AG08396 (cell line): ENCODE measurements at regions not wholly inside any gene's neighbourhood (a gene's known extent, or its start where the extent isn't known, plus 50 kb on each side); places are given as distances from the start of the nearest gene placed in this dataset.
"Not testable (repeated sequence)": the region's sequence is repeated elsewhere in the genome, so short reads cannot be mapped to it uniquely, and the experiment has no call there.

Source experiments
- DNase-seq: peaks from one replicate; pipeline ENCODE4 v3.0.0; 2012; ENCODE audit warnings: low spot score, mixed read lengths

DNA sequence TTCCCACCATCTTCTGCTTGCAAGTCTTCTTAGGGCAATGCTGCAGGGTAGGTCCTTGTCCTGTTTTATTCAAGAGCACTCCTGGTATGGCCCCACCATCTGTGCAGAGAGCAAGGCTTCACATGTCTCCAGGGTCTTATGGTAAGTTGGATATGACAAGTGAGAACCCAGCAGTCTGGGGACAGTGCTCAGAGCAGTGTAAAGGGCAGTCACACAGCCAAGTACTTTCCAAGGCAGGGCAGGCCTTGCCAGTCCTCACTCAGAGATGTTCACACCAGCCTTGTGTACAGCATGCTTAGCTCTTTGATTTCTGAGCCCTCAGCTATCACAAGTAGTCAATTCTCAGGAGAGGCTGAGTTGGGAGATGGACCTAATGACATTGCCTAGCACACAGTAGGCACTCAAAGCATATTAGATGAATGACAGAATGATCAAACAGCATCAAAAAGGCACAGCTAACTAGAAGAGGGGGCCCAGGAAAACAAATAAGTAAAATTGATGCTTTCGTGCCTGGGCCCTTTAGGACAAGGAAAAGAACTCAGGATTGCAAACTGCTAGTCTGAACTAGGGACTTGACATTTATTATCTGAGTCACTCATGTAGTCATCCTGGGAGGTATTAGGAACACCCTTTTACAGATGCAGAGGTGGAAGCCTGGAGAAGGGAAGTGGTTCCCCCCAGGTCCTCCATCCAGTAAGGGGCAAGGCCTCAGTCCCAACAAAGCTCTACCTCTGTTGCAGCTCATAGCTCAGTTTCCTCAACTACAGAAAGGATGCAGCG is 86.7 kb upstream of the CTAGE1 start:
- DNase-seq: no peak

DNA sequence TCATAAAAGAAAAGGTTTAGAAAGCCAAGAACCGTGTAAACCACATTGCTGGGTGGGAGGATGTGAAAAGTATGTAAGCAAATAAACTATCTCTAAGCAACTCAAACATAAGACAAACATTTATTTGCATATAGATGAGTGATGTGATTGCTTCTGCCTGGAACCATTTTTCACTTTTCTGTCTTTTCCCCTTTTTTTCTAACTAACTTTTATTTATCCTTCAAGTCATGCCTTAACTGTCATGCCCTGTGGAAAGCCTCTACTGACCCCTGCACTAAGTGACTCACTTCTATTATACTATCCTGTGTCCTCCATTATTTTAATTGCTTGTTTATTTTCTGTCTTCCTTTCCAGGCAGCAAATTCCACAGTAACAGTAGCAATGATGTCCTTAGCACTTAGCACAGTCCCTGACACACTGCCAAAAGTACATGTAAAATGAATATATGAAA is 87.5 kb upstream of the CTAGE1 start:
- no peak for DNase-seq

DNA sequence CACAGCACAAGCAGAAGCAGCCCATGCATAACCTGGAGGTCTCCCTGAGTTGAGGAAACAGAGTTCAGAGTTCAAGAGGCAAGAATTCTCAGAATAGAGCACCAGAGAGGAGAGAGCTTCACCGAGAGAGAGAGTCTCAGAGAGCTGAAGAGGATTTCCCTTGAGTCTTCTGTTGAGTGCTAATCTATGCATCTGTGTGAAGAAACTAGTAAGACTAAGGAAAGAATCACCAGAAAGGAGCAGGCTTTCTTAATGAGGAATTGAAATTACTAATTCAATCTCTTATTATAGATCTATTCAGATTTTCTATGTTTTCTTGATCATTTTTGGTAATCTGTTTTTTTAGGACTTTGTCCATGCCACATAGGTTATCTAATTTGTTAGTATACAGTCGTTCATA is 89.3 kb upstream of the CTAGE1 start:
- DNase-seq: no peak

DNA sequence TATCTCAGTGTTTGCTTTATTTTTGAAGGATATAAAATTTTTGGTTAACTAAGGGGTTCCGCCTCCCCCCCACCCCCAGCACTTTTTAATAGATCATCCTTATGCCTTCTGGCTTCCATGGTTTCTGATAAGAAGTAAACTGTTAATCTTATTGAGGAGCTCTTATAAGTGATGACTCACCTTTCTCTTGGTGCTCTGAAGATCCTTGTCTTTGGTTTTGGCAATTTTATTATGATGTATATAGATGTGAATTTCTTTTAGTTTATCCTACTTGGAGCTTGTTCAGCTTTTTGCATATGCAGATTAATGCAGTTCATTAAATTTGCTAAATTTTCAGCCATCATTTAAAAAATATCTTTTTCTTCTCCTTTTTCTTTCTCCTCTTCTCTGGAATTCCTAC is 91.7 kb upstream of the CTAGE1 start:
- no peak for DNase-seq

DNA sequence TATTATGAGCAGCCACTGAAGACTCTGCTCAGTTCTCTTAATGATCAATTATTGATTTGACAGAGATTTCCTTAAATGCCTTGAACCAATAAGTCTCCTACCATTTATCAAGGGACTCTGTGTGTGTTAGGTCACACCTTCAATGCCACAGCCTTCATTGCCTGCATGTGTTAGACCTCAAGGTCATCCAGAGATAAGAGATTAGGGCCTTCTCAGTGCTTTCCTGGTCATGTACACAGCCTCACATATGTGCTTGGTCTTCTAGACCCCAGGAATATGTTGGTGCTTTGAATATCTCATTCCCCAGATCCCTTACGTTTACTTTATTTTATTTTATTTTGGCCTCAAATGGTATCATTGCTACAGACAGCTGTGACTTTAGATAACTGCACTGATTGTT is 93.0 kb upstream of the CTAGE1 start:
- DNase-seq: no peak

DNA sequence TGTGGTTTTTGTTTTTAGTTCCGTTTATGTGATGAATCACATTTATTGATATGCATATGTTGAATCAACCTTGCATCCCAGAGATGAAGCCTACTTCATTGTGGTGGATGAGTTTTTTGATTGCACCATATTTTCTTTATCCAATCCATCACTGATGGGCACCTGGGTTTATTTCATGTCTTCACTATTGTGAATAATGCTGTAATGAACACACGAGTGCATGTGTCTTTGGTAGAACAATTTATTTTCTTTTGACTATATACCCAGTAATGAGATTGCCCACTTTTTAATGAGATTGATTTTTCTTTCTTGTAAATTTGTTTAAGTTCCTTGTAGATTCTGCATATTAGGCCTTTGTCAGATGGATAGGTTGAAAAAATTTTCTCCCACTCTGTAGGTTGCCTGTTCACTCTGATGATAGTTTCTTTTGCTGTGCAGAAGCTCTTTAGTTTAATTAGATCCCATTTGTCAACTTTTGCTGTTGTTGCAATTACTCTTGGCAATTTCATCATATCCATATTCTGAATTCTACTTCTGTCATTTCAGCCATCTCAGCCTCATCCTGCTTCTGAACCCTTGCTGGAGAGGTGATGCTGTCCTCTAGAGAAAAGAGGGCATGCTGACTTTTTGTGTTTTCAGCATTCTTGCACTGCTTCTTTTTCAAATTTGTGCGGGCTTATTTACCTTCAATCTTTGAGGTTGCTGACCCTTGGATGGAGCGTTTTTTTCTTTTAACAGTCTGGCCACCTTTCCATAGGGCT is 96.2 kb upstream of the CTAGE1 start:
- DNase-seq: no peak

DNA sequence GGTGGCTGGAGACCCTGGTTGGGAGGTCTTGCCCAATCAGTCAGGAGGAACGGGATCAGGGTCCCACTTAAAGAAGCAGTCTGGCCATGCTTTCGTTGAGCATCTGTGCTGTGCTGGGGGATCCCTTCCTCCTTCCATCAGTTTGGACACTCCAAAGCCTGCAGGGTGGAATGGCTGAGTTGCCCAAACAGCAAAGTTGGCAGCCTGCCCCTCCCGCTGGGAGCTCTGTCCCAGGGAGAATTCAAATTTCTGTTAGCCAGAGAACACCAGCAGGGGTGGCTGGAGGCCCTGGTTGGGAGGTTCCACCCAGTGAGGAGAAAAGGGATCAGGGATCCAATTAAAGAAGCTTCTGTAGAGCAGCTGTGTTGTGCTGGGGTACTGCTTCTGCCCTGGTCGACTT is 96.9 kb upstream of the CTAGE1 start:
- no peak for DNase-seq

DNA sequence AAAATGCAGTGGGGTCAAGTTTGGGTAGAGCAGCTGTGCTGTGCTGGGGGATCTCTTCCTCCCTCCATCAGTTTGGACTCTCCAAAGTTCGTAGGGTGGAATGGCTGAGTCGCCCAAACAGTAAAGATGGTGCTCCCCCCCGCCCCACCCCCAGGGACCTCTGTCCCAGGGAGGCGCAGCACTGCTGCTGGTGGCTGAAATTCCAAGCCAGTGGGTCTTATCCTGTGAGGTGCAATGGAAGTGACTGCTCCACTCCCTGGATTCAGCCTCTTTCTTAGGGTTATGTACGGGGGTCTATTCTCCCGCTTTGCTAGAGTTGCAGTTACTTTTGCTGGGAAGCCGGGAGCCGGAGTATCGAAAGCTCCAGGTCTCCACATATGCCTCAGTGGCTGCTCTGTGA is 97.5 kb upstream of the CTAGE1 start:
- DNase-seq: no peak

DNA sequence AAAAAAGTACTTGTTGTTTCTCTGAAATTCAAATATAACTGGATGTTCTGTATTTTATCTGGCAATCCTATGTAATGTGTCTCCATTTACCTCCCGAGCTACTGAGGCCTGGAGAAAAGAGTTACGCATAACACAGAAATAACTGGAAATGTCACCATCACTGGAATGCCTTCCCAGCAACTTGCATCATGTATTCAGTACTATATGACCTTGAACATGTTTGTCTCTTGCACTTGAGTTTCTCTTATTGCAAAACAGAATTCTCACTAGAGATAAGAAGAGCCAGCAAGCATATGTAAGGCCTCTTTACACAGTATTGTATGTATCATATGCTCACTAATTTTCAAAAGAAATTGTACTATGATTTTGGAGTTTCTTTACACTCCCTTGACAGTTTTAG is 99.6 kb upstream of the CTAGE1 start:
- no peak for DNase-seq

DNA sequence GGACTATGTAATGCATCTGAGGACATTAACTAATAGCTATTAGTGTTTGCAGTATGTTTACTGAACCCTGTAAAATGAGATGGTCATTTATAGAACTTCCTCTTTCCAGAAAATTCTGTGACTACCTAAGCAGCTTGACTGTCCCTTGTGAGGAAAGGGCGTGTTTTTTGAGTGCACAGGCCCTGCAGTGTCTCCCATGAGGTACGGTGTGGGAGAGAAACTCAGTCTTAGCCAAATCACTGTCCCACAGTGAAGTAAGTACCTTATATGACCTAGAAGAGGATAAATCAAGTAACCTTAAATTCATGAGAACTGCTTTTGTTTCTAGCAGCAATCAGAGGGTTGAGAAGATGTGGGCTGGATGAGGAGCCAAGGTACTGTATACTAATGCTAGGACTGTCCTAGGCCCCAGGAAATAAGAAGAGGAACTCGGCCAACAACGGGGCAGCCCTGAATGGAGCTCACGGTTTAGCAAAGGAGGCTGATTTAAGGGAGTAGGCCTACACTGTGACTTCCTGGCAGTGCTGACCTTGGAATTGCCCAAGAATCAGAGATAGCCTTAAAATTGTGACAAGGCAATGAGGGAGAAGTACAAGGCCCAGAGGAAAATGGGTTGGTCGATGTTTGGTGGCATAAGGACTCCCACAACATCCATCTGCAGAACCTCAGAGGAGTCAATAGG is 103.5 kb upstream of the CTAGE1 start:
- DNase-seq: no peak

DNA sequence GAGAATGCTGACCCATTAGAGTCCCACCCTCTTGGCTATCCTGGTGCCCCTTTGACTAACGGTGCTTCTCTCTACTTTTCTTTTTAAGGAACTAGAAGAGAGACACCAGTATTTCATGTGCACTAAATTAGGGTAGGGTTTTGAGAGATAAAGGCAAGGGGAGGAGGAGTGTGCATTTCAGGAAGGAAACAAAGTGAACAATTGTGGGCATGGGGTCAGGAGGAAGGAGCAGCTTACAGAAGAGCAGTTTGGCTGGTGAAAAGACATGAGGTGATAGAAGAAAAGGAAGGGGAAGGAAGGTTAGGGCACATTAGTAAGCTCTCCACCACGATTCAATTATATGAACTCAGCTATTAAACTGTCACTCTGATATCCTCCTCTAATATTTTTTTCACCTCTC is 105.8 kb upstream of the CTAGE1 start:
- no peak for DNase-seq

DNA sequence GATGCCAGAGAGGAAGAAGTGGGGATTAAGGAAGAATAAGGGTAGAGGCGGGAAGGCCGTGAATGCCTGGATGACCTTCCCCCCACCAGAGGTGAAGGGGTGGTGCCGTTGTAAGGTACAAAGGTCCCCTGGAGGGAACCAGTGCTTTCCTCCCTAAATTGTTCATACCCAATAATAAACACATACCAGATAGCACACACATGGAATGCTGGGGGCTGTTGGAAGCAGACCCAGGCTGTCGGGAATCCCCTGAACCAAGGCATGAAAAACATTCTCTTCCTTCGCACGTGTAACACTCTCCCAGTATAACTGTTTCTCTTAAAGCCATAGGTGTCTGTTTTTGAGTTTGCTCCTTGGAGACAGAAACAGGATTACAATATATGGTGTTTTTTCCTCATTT is 107.1 kb upstream of the CTAGE1 start:
- DNase-seq: no peak

DNA sequence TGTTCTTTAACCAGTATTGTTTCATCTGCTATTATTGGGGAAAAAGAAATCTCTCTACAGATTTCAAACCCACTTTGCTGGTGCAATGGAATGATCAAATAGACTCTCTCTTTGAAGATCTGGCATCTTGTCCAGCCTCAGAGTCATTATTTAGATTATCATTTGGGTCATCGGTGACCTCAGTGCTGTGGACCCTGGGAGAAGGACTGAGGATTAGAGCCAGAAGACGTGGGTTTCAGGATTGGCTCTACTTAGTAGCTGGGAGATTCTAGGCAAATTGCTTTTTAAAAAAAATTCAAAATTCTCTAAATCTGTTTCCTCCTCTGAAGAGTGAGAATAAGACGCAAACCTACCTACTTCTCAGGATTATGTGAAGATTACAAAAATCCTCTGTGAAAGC is 107.6 kb upstream of the CTAGE1 start:
- no peak for DNase-seq

DNA sequence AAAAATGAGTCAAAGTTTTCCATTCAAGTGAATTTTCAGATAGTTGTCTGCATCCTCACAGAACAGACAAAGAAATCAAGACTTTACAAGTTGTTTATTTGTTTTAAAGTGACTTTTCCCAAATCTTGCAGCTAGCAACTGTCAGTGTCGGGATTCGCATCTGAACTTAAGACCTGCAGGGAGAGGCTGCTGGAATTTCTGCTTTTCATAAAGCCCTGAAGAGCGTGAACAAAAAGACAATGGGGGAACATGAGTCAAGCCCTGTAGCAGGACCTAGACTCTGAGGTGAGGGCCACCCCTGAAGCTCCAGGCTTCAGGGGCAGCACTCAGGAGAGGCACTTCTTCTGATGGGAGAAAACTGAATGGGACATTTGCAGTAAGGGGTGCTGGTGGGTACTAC is 108.2 kb upstream of the CTAGE1 start:
- no peak for DNase-seq

DNA sequence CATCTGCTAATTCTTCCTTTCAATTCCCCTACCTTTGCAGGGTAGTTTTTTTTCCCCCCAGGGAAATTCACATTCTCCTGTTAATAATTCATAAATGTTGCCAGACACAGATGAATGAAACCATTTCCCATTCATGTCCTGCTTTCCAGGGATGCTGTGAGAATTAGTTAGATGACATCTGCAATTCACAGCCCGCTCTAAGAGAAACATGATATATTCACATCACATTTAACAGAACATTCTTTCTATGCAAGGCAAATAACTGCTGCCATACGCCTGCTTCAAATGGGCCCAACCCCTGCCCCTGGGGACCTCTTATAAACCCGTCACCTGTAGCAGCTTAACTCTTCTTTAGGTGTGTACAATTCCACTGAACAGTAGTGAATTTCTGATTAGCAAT is 110.6 kb upstream of the CTAGE1 start:
- DNase-seq: no peak

DNA sequence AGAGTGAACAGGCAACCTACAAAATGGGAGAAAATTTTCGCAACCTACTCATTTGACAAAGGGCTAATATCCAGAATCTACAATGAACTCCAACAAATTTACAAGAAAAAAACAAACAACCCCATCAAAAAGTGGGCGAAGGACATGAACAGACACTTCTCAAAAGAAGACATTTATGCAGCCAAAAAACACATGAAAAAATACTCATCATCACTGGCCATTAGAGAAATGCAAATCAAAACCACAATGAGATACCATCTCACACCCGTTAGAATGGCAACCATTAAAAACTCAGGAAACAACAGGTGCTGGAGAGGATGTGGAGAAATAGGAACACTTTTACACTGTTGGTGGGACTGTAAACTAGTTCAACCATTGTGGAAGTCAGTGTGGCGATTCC is 117.0 kb upstream of the CTAGE1 start:
- not testable (repeated sequence) for DNase-seq

DNA sequence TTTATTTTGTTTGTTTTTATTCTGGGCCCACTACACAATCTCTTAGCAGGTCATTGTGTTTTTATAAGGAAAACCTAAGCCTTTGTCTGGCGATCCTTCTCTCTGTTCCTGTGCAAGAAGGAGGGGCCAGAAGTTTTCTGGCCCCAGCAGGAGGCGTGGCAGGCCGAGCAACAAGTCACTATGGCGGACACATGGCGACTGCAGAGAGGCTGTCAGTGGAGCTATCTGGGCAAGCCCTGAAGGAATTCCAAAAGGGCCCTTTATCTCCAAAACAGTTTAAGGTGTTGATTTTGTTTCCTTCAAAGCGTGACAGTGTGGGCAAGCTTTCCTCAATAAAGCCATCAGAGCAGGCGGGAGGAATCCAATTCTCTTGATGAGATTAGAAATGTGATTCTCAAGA is 118.8 kb upstream of the CTAGE1 start:
- DNase-seq: no peak

DNA sequence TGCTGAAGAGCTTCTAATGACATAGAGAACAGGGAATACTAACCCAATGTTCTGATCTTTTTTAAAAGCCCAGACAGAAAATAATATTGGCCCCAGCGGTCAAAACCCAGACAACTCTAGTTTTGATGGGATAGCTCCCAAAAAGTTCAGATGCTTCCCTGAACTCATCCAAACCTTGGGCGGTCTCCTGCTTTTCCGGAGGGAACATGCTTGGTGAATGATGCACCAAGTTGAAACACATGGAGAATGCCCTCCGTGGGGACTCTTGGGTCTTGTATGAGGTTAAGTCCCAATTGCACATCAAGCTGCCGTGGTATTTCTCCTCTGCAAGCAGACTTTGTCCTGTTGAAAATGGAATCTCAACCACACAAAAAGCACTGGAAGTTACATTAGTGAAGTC is 120.7 kb upstream of the CTAGE1 start:
- DNase-seq: no peak

DNA sequence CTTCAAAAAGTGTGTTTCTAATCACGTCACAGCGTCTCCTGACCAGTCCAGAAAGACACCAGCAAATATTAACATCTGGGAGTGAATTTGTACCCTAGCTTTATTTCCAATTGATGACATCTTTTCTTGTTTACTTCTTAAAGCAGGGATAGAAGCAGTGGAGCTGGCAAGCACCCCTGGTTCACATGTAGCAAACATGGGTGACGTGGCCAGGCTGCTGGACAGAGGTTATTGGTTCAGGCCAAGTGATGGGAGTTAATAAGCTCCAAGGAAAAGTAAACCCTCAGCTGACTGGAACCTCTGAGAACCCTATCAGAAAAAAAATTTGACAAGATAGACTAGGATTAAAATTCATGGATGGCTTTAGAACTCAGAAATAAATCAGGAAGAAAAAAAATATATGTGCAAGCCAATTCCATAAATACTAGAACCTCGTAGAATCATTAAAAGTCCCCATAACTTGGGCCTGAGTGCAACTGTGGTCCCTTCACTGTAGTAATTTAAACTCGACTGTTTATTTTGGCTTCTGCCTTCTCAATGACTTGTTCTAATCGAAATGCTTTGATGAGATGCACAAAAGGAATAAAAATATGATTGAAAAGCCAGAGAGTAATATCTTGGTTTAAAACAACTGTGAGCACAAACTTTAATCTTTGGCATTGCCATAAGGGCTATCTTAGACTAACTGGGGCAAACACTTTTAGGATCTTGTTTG is 121.5 kb upstream of the CTAGE1 start:
- no peak for DNase-seq

DNA sequence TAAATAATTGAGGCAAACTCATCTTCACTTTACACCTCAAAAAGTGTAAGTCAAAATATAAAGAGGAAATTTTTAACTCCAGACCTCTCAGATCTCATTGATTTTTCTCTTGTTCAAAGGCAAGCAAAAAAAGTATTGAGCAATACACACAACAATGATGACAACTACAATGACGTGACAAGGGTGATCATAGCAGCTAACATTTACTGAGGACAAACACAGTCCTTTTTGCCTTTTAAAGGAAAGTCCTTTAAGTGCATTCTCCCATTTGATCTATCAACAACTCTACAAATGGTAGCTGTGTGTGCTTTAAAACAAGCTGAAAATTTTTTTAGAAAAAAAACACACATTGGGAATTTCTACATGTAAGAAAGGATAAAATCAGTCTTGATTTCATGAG is 123.5 kb upstream of the CTAGE1 start:
- no peak for DNase-seq

DNA sequence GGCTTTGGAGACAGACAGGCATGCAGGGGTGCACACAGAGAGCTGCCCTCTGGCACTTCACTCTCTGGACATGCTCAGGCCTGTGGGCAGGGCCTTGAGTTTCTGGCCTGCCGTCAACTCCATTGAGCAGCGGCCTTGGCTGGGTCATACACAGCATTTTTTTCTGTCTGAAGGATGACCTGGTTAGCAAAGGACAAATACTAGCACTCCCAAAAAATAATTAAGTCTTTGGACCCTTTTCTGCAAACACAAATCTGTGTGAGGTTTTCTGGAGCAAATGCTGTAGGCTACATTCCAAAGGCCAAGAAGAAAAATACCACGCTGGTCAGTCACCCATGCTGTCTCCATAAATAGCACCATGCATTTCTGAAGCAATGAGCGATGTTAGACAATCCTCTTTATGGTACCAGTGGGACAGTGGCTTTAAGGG is 124.7 kb upstream of the CTAGE1 start:
- peak; percentile 68 for DNase-seq

DNA sequence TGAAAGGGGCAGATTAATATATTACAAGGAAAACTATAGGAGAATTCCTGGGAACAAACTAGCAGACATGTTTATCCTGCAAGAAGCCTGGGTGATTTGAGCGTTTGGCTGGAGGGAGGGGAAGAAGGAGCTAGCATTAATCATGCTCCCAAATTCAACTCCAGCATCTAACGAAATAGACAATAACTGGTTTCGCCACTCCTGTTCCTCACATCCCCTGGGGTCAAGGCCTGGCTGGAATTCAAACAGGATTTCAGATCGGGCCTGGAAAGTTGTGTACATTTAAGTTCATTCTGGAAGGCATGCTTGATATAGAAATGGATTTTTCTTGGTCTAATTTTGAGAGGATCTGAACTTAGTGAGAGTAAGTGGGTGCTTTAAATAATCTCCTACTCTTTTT is 126.1 kb upstream of the CTAGE1 start:
- DNase-seq: no peak
